ENCODE measurements at regions not wholly inside any gene's neighbourhood (a gene's known extent, or its start where the extent isn't known, plus 50 kb on each side); places are given as distances from the start of the nearest gene placed in this dataset.

GRCh38 chr11:79615425-79615824 is 174.6 kb upstream of the TENM4 start:
- TF ChIP-seq CTCF (IDR thresholded peaks at IDR 0.05; ENCODE audit: low read depth, low read length, missing input control): no peak
- TF ChIP-seq TAF1 (conservative IDR thresholded peaks at IDR 0.05): no peak
- no peak for TF ChIP-seq JUND (IDR thresholded peaks at IDR 0.05)
- TF ChIP-seq NR2F2 (IDR thresholded peaks at IDR 0.05): no peak

Measured in liver (tissue), 3 donors.